Breast epithelium (tissue), 4 donors: ENCODE measurements at regions not wholly inside any gene's neighbourhood (a gene's known extent, or its start where the extent isn't known, plus 50 kb on each side); places are given as distances from the start of the nearest gene placed in this dataset.

Experiments
- DNase-seq, 2 donors: peaks; one replicate each; pipeline ENCODE4 v3.0.0-alpha.2; 2019; ENCODE audit warnings: low spot score in 2 of 2
- H3K27ac ChIP-seq, 2 donors: fragments of 200-600 bp; sonication (generic) in 1 of 2; one replicate each; pipeline ENCODE4 v1.5.1; 2016 to 2019; ENCODE audit warnings: mild to moderate bottlenecking in 1 of 2
- H3K27me3 ChIP-seq, 2 donors: fragments of 200-600 bp; sonication (generic) in 1 of 2; one replicate each; pipeline versions ENCODE4 v1.5.1 to v1.6.0; 2017 to 2019; ENCODE audit warnings: control low read depth in 1 of 2, mild to moderate bottlenecking in 1 of 2
- H3K36me3 ChIP-seq: fragments of 200-600 bp; one replicate; pipeline ENCODE4 v1.5.1; 2019
- H3K4me1 ChIP-seq, 2 donors: fragments of 200-600 bp; sonication (generic); one replicate each; pipeline ENCODE4 v1.5.1; 2016 to 2019; ENCODE audit warnings: control low read depth in 1 of 2
- H3K4me3 ChIP-seq, 3 donors: fragments of 200-600 bp; sonication (generic); 1 replicate in 2 of 3; 2 replicates in 1 of 3; pipeline ENCODE4 v1.5.1; 2016 to 2019; ENCODE audit warnings: mild to moderate bottlenecking in 3 of 3, moderate library complexity in 2 of 3
- H3K9me3 ChIP-seq, 2 donors: fragments of 200-600 bp; sonication (generic) in 1 of 2; one replicate each; pipeline ENCODE4 v1.5.1; 2016 to 2019; ENCODE audit warnings: control low read depth in 1 of 2
- CTCF ChIP-seq, 3 donors: fragments of 450-650 bp; IDR thresholded peaks; one replicate each; pipeline ENCODE4 v1.5.1; 2016 to 2017; ENCODE audit warnings: antibody characterized with exemption in 3 of 3, mild to moderate bottlenecking in 3 of 3, moderate library complexity in 3 of 3
- POLR2A ChIP-seq: fragments of 450-650 bp; IDR thresholded peaks from one replicate; pipeline ENCODE4 v1.6.1; 2016; ENCODE audit warnings: antibody characterized with exemption, mild to moderate bottlenecking, moderate library complexity
- POLR2AphosphoS5 ChIP-seq, 3 donors: sonication (generic); formaldehyde crosslinking; IDR thresholded peaks; one replicate each; pipeline ENCODE4 v1.6.1; 2017; ENCODE audit warnings: antibody characterized with exemption in 3 of 3
- intact Hi-C: fragments of 100-400 bp; cut with DNase I; formaldehyde crosslinking; loops from one replicate; pipeline ENCODE4 v1.15.1; 2023; ENCODE audit warnings: low total_unique reads

GRCh38 chr11:127481391-127481790 is 480.8 kb upstream of the KIRREL3 start:
- Histone ChIP-seq H3K27ac (no peak overlapping the region), H3K9me3 (no peaks in the 10 kb centered on the region), H3K36me3 (no peaks in the 10 kb centered on the region), H3K4me1 (no peaks in the 10 kb centered on the region), H3K4me3 (no peak overlapping the region), H3K27me3 (no peaks in the 10 kb centered on the region)
- intact Hi-C loops: no loop called here
- no peak for DNase-seq
- no peak for TF ChIP-seq CTCF (IDR thresholded peaks at IDR 0.05)
- no peak for TF ChIP-seq POLR2A
- no peak for TF ChIP-seq POLR2AphosphoS5 (IDR thresholded peaks at IDR 0.05)

- DNase-seq: no peak
- Histone ChIP-seq H3K9me3 (no peaks in the 10 kb centered on the region), H3K4me1 (no peaks in the 10 kb centered on the region), H3K4me3 (no peak overlapping the region), H3K36me3 (no peaks in the 10 kb centered on the region), H3K27ac (no peak overlapping the region), H3K27me3 (no peaks in the 10 kb centered on the region)
- no peak for TF ChIP-seq CTCF (IDR thresholded peaks at IDR 0.05)
- TF ChIP-seq POLR2A: no peak
- TF ChIP-seq POLR2AphosphoS5 (IDR thresholded peaks at IDR 0.05): no peak
- intact Hi-C loops: no loop called here
Observed at GRCh38 chr11:127478826-127479225, 478.3 kb upstream of the KIRREL3 start.

- Histone ChIP-seq H3K27ac (no peak overlapping the region), H3K9me3 (no peaks in the 10 kb centered on the region), H3K27me3 (no peaks in the 10 kb centered on the region), H3K4me1 (no peaks in the 10 kb centered on the region), H3K36me3 (no peaks in the 10 kb centered on the region), H3K4me3 (no peak overlapping the region)
- TF ChIP-seq CTCF (IDR thresholded peaks at IDR 0.05) (no peak), POLR2AphosphoS5 (IDR thresholded peaks at IDR 0.05) (no peak), POLR2A (no peak)
- no peak for DNase-seq
- intact Hi-C loops: no loop called here
Observed at GRCh38 chr11:127474766-127475165, 474.2 kb upstream of the KIRREL3 start.

- H3K4me3 ChIP-seq: no peak overlapping the region
- TF ChIP-seq CTCF (IDR thresholded peaks at IDR 0.05) (no peak), POLR2AphosphoS5 (IDR thresholded peaks at IDR 0.05) (no peak), POLR2A (no peak)
- no peaks in the 10 kb centered on the region for H3K27me3 ChIP-seq
- no peak overlapping the region for H3K27ac ChIP-seq
- no peak for DNase-seq
- intact Hi-C loops: no loop called here
- no peaks in the 10 kb centered on the region for H3K4me1 ChIP-seq
- H3K36me3 ChIP-seq: no peaks in the 10 kb centered on the region
- H3K9me3 ChIP-seq: no peaks in the 10 kb centered on the region
Observed at GRCh38 chr11:127472505-127472904, 471.9 kb upstream of the KIRREL3 start.

GRCh38 chr11:127471662-127472061 is 471.1 kb upstream of the KIRREL3 start:
- H3K4me1 ChIP-seq: no peaks in the 10 kb centered on the region
- no peaks in the 10 kb centered on the region for H3K27me3 ChIP-seq
- no peaks in the 10 kb centered on the region for H3K36me3 ChIP-seq
- no peak overlapping the region for H3K27ac ChIP-seq
- H3K9me3 ChIP-seq: no peaks in the 10 kb centered on the region
- DNase-seq: no peak
- intact Hi-C loops: no loop called here
- no peak for TF ChIP-seq POLR2AphosphoS5 (IDR thresholded peaks at IDR 0.05)
- no peak for TF ChIP-seq POLR2A
- no peak for TF ChIP-seq CTCF (IDR thresholded peaks at IDR 0.05)
- H3K4me3 ChIP-seq: no peak overlapping the region
